Body of pancreas (tissue), 4 donors: ENCODE measurements at regions not wholly inside any gene's neighbourhood (a gene's known extent, or its start where the extent isn't known, plus 50 kb on each side); places are given as distances from the start of the nearest gene placed in this dataset.

Experiments used
- ATAC-seq: fragments of 150-250 bp; one replicate; pipeline ENCODE4 v1.9.1; 2016
- DNase-seq, 4 donors: peaks; one replicate each; pipeline ENCODE4 v3.0.0-alpha.2; 2019
- H3K27ac ChIP-seq, 4 donors: fragments of 200-600 bp; sonication (generic); 1 replicate in 3 of 4; 2 replicates in 1 of 4; pipeline versions ENCODE4 v1.5.1 to v1.6.1; 2016 to 2019; ENCODE audit warnings: mild to moderate bottlenecking in 1 of 4, mixed read lengths in 1 of 4, moderate library complexity in 1 of 4
- H3K27me3 ChIP-seq, 2 donors: fragments of 200-600 bp; sonication (generic); one replicate each; pipeline ENCODE4 v1.6.0; 2016; ENCODE audit warnings: mild to moderate bottlenecking in 1 of 2
- H3K36me3 ChIP-seq, 2 donors: fragments of 200-600 bp; sonication (generic); replicated peaks in 1 of 2; 2 replicates each; pipeline ENCODE4 v1.5.1; 2016; ENCODE audit warnings: low read depth in 2 of 2; ENCODE audit not compliant: insufficient read depth in 1 of 2
- H3K4me1 ChIP-seq: fragments of 200-600 bp; sonication (generic); one replicate; pipeline ENCODE4 v1.6.0; 2016
- H3K4me3 ChIP-seq, 2 donors: fragments of 200-600 bp; sonication (generic); 1 replicate in 1 of 2; 2 replicates in 1 of 2; pipeline ENCODE4 v1.5.1; 2016 to 2019
- H3K9me3 ChIP-seq, 3 donors: fragments of 200-600 bp; sonication (generic); 1 replicate in 2 of 3; 2 replicates in 1 of 3; pipeline ENCODE4 v1.5.1; 2016
- CTCF ChIP-seq, 7 experiments: fragments of 450-650 bp in 4 of 7; fragments of 200-600 bp in 3 of 7; sonication (generic) in 3 of 7; IDR thresholded peaks; one replicate each; pipeline ENCODE4 v1.5.1; 2016 to 2019; ENCODE audit warnings: antibody characterized with exemption in 7 of 7
- POLR2A ChIP-seq, 3 donors: fragments of 450-650 bp; IDR thresholded peaks; one replicate each; pipeline ENCODE4 v1.6.1; 2016; ENCODE audit warnings: antibody characterized with exemption in 3 of 3, mild to moderate bottlenecking in 2 of 3
- WGBS, 2 donors: methylation state at CpG; one replicate each; pipeline ENCODE4 v1.1.5; 2017; 5-methylcytosine and 5-hydroxymethylcytosine counted together
- intact Hi-C: fragments of 100-400 bp; cut with DNase I; formaldehyde crosslinking; loops from one replicate; pipeline ENCODE4 v1.15.1; 2023

- ATAC-seq (no peak), DNase-seq (no peak)
- Histone ChIP-seq H3K9me3 (no peaks in the 10 kb centered on the region), H3K36me3 (no peaks in the 10 kb centered on the region), H3K27me3 (no peaks in the 10 kb centered on the region), H3K27ac (no peak overlapping the region), H3K4me3 (no peak overlapping the region), H3K4me1 (no peaks in the 10 kb centered on the region)
- 18 to 23% methylated on average over 5 of the region's 5 CpGs for WGBS, 2 donors
- intact Hi-C loops: no loop called here
- TF ChIP-seq POLR2A (IDR thresholded peaks at IDR 0.05): no peak
- TF ChIP-seq CTCF (IDR thresholded peaks at IDR 0.05): no peak
Observed at GRCh38 chr3:468172-468571, 271.6 kb downstream of the CHL1 start.

GRCh38 chr3:473033-473800, 276.7 kb downstream of the CHL1 start:
- no peaks in the 10 kb centered on the region for H3K27me3 ChIP-seq
- H3K4me1 ChIP-seq: no peaks in the 10 kb centered on the region
- intact Hi-C loops: no loop called here
- no peak for TF ChIP-seq CTCF (IDR thresholded peaks at IDR 0.05)
- no peak for TF ChIP-seq POLR2A (IDR thresholded peaks at IDR 0.05)
- ATAC-seq (no peak), DNase-seq (no peak)
- no peak overlapping the region for H3K4me3 ChIP-seq
- peaks cover 0 to 4% (median 0%) of the 10 kb centered on the region in 3 donors for H3K9me3 ChIP-seq
- no peaks in the 10 kb centered on the region for H3K36me3 ChIP-seq
- no peak overlapping the region for H3K27ac ChIP-seq
- 38 to 46% methylated on average over 5 of the region's 5 CpGs for WGBS, 2 donors

- intact Hi-C loops: no loop called here
- DNase-seq (no peak), ATAC-seq (no peak)
Observed at GRCh38 chr3:474828-475227, 278.3 kb downstream of the CHL1 start.

GRCh38 chr3:480070-480469, 283.5 kb downstream of the CHL1 start:
- Histone ChIP-seq H3K4me1 (no peaks in the 10 kb centered on the region), H3K36me3 (no peaks in the 10 kb centered on the region), H3K27ac (no peak overlapping the region), H3K9me3 (peaks cover 0 to 9% (median 0%) of the 10 kb centered on the region in 3 donors), H3K27me3 (no peaks in the 10 kb centered on the region), H3K4me3 (no peak overlapping the region)
- ATAC-seq (no peak), DNase-seq (no peak)
- WGBS, 2 donors: 38 to 50% methylated on average over 1 of the region's 1 CpG
- no peak for TF ChIP-seq CTCF (IDR thresholded peaks at IDR 0.05)
- TF ChIP-seq POLR2A (IDR thresholded peaks at IDR 0.05): no peak
- intact Hi-C loops: no loop called here

More at GRCh38 chr3:474828-475227, 278.3 kb downstream of the CHL1 start:
- TF ChIP-seq POLR2A (IDR thresholded peaks at IDR 0.05) (no peak), CTCF (IDR thresholded peaks at IDR 0.05) (no peak)
- Histone ChIP-seq H3K27me3 (no peaks in the 10 kb centered on the region), H3K4me3 (no peak overlapping the region), H3K36me3 (no peaks in the 10 kb centered on the region), H3K4me1 (no peaks in the 10 kb centered on the region), H3K27ac (no peak overlapping the region), H3K9me3 (peaks cover 0 to 9% (median 0%) of the 10 kb centered on the region in 3 donors)
- 54 to 66% methylated on average over 1 of the region's 1 CpG for WGBS, 2 donors

GRCh38 chr3:481111-481510, 284.5 kb downstream of the CHL1 start:
- H3K9me3 ChIP-seq: peaks cover 0 to 9% (median 0%) of the 10 kb centered on the region in 3 donors
- TF ChIP-seq POLR2A (IDR thresholded peaks at IDR 0.05): no peak
- no peak for TF ChIP-seq CTCF (IDR thresholded peaks at IDR 0.05)
- H3K4me3 ChIP-seq: no peak overlapping the region
- no peak overlapping the region for H3K27ac ChIP-seq
- H3K27me3 ChIP-seq: no peaks in the 10 kb centered on the region
- no peaks in the 10 kb centered on the region for H3K36me3 ChIP-seq
- ATAC-seq: no peak
- whole genome bisulfite sequencing, 2 donors: 41 to 44% methylated on average over 3 of the region's 3 CpGs
- no peaks in the 10 kb centered on the region for H3K4me1 ChIP-seq
- no peak for DNase-seq
- intact Hi-C loops: no loop called here
